Calu3 (cell line): ENCODE measurements at regions not wholly inside any gene's neighbourhood (a gene's known extent, or its start where the extent isn't known, plus 50 kb on each side); places are given as distances from the start of the nearest gene placed in this dataset.

Experiments used
- BruUV-seq: library from RNA; stranded (reverse); fragments of 400-500 nt; replicated peaks from 2 replicates; lab custom pipeline; 2021; lab: Mats Ljungman, UMichigan
- CTCF ChIA-PET: fragments of 300-600 bp; sonication (Branson Sonifier 250); formaldehyde crosslinking; loops from one replicate; lab custom pipeline; 2022; ENCODE audit warnings: antibody characterized with exemption; lab: Charles Lee
- DNase-seq: peaks from one replicate; pipeline ENCODE4 v3.0.0; 2022
- H3K27ac Mint-ChIP-seq: one replicate; pipeline ENCODE4 v1.8.0; 2022; ENCODE audit warnings: mixed read lengths; ENCODE audit not compliant: unreplicated experiment
- H3K27me3 Mint-ChIP-seq: one replicate; pipeline ENCODE4 v1.8.0; 2022; ENCODE audit warnings: mixed read lengths; ENCODE audit not compliant: unreplicated experiment
- H3K36me3 Mint-ChIP-seq: one replicate; pipeline ENCODE4 v1.8.0; 2022; ENCODE audit warnings: mild to moderate bottlenecking, moderate library complexity, mixed read lengths; ENCODE audit not compliant: insufficient read depth, unreplicated experiment
- H3K4me1 Mint-ChIP-seq: one replicate; pipeline ENCODE4 v1.8.0; 2022; ENCODE audit warnings: mild to moderate bottlenecking, low read depth, mixed read lengths; ENCODE audit not compliant: unreplicated experiment
- H3K4me3 Mint-ChIP-seq: one replicate; pipeline ENCODE4 v1.8.0; 2022; ENCODE audit warnings: mild to moderate bottlenecking, low read depth, moderate library complexity, mixed read lengths; ENCODE audit not compliant: unreplicated experiment
- H3K9me3 Mint-ChIP-seq: one replicate; pipeline ENCODE4 v1.8.0; 2022; ENCODE audit warnings: low read depth, mixed read lengths; ENCODE audit not compliant: unreplicated experiment
- CTCF ChIP-seq: fragments of 200-600 bp; IDR thresholded peaks from one replicate; pipeline ENCODE4 v1.8.0; 2022; ENCODE audit warnings: antibody characterized with exemption; ENCODE audit not compliant: unreplicated experiment
- intact Hi-C: fragments of 100-400 bp; cut with micrococcal nuclease; formaldehyde crosslinking; loops from one replicate; pipeline ENCODE4 v1.10.0; 2022; ENCODE audit not compliant: unreplicated experiment

GRCh38 chr2:200131307-200131706, 175.2 kb upstream of the SPATS2L start:
- peaks cover 29% of the 10 kb centered on the region for H3K4me1 Mint-ChIP-seq
- BruUV-seq = no TSS peak
- no peak overlapping the region for H3K27ac Mint-ChIP-seq
- intact Hi-C loops = no loop called here
- H3K27me3 Mint-ChIP-seq = no peaks in the 10 kb centered on the region
- no peaks in the 10 kb centered on the region for H3K36me3 Mint-ChIP-seq
- CTCF ChIA-PET = interaction anchor here (0.9 kb wide), 1 partner anchor 9 kb away, joined by 3 read pairs; no protein-coding TSS in a partner anchor
- H3K9me3 Mint-ChIP-seq = no peaks in the 10 kb centered on the region
- TF ChIP-seq CTCF = no peak
- no peak overlapping the region for H3K4me3 Mint-ChIP-seq
- no peak for DNase-seq

- Mint-ChIP-seq H3K27ac (no peak overlapping the region), H3K4me1 (peaks cover 9% of the 10 kb centered on the region), H3K27me3 (no peaks in the 10 kb centered on the region), H3K9me3 (no peaks in the 10 kb centered on the region), H3K36me3 (no peaks in the 10 kb centered on the region), H3K4me3 (no peak overlapping the region)
- no peak for TF ChIP-seq CTCF
- no TSS peak for BruUV-seq
- CTCF ChIA-PET = no interaction called here
- intact Hi-C loops = no loop called here
- no peak for DNase-seq
Measured at GRCh38 chr2:200135082-200135481, 171.4 kb upstream of the SPATS2L start.

GRCh38 chr2:200136655-200137054, 169.8 kb upstream of the SPATS2L start:
- intact Hi-C loops = no loop called here
- Mint-ChIP-seq H3K4me3 (no peak overlapping the region), H3K9me3 (no peaks in the 10 kb centered on the region), H3K27me3 (no peaks in the 10 kb centered on the region), H3K27ac (no peak overlapping the region), H3K36me3 (no peaks in the 10 kb centered on the region), H3K4me1 (no peaks in the 10 kb centered on the region)
- CTCF ChIA-PET = no interaction called here
- no peak for TF ChIP-seq CTCF
- no TSS peak for BruUV-seq
- no peak for DNase-seq

- H3K27ac Mint-ChIP-seq = no peak overlapping the region
- no peaks in the 10 kb centered on the region for H3K4me1 Mint-ChIP-seq
- no peak for TF ChIP-seq CTCF
- intact Hi-C loops = no loop called here
- H3K4me3 Mint-ChIP-seq = no peak overlapping the region
- no TSS peak for BruUV-seq
- no peaks in the 10 kb centered on the region for H3K9me3 Mint-ChIP-seq
- H3K36me3 Mint-ChIP-seq = no peaks in the 10 kb centered on the region
- no peak for DNase-seq
- H3K27me3 Mint-ChIP-seq = no peaks in the 10 kb centered on the region
- CTCF ChIA-PET = no interaction called here
Measured at GRCh38 chr2:200137271-200137670, 169.2 kb upstream of the SPATS2L start.
